ENCODE measurements at regions not wholly inside any gene's neighbourhood (a gene's known extent, or its start where the extent isn't known, plus 50 kb on each side); places are given as distances from the start of the nearest gene placed in this dataset.

GRCh38 chr14:28952161-28952560 lies 185.6 kb downstream of the FOXG1 start:
- TF ChIP-seq REST (IDR thresholded peaks at IDR 0.05; ENCODE audit: insufficient replicate concordance, low read depth) (no peak), POLR2AphosphoS5 (IDR thresholded peaks at IDR 0.05; ENCODE audit: low read depth) (no peak)
- H3K27me3 ChIP-seq (ENCODE audit: insufficient read depth, poor library complexity, severe bottlenecking), result no peaks in the 10 kb centered on the region
- DNase-seq (ENCODE audit: low read depth in 1 of 2, low spot score in 1 of 2), result no peak
- no peak overlapping the region for H3K4me3 ChIP-seq (replicated peaks; ENCODE audit: insufficient read depth, low read length)
- no peak overlapping the region for H3K27ac ChIP-seq (replicated peaks)

- DNase-seq (ENCODE audit: low read depth in 1 of 2, low spot score in 1 of 2), result no peak
- H3K27me3 ChIP-seq (ENCODE audit: insufficient read depth, poor library complexity, severe bottlenecking), result no peaks in the 10 kb centered on the region
- no peak overlapping the region for H3K4me3 ChIP-seq (replicated peaks; ENCODE audit: insufficient read depth, low read length)
- no peak for TF ChIP-seq REST (IDR thresholded peaks at IDR 0.05; ENCODE audit: insufficient replicate concordance, low read depth)
- no peak for TF ChIP-seq POLR2AphosphoS5 (IDR thresholded peaks at IDR 0.05; ENCODE audit: low read depth)
- TF ChIP-seq SPI1 (IDR thresholded peaks at IDR 0.05; ENCODE audit: borderline replicate concordance, low read depth), result no peak
- no peak for TF ChIP-seq GABPA (IDR thresholded peaks at IDR 0.05; ENCODE audit: low read depth)
- TF ChIP-seq CTCF (IDR thresholded peaks at IDR 0.05; ENCODE audit: insufficient read depth, low read length), result no peak
- no peak overlapping the region for H3K27ac ChIP-seq (replicated peaks)
Observed at GRCh38 chr14:28952666-28953065, 186.1 kb downstream of the FOXG1 start.

- no peak for TF ChIP-seq POLR2AphosphoS5 (IDR thresholded peaks at IDR 0.05; ENCODE audit: low read depth)
- TF ChIP-seq CTCF (IDR thresholded peaks at IDR 0.05; ENCODE audit: insufficient read depth, low read length), result no peak
- TF ChIP-seq GABPA (IDR thresholded peaks at IDR 0.05; ENCODE audit: low read depth), result no peak
- no peak for TF ChIP-seq SPI1 (IDR thresholded peaks at IDR 0.05; ENCODE audit: borderline replicate concordance, low read depth)
- no peak for TF ChIP-seq REST (IDR thresholded peaks at IDR 0.05; ENCODE audit: insufficient replicate concordance, low read depth)
- Histone ChIP-seq H3K27me3 (ENCODE audit: insufficient read depth, poor library complexity, severe bottlenecking) (no peaks in the 10 kb centered on the region), H3K4me3 (replicated peaks; ENCODE audit: insufficient read depth, low read length) (no peak overlapping the region), H3K27ac (replicated peaks) (no peak overlapping the region)
- no peak for DNase-seq (ENCODE audit: low read depth in 1 of 2, low spot score in 1 of 2)
Observed at GRCh38 chr14:28953973-28954372, 187.4 kb downstream of the FOXG1 start.
